ENCODE measurements at regions not wholly inside any gene's neighbourhood (a gene's known extent, or its start where the extent isn't known, plus 50 kb on each side); places are given as distances from the start of the nearest gene placed in this dataset.

GRCh38 chr20:52438326-52438963 is 246.9 kb upstream of the ZFP64 start:
- TF ChIP-seq CTCF (IDR thresholded peaks at IDR 0.05 in 2 of 3, conservative IDR thresholded peaks at IDR 0.05 in 1 of 3; ENCODE audit: borderline replicate concordance in 1 of 3, insufficient read depth in 1 of 3, low read depth in 2 of 3, low read length in 2 of 3) (no peak), POLR2A (IDR thresholded peaks at IDR 0.05; ENCODE audit: borderline replicate concordance, extremely low read depth, insufficient read depth, insufficient read length) (no peak), POLR2AphosphoS5 (IDR thresholded peaks at IDR 0.05; ENCODE audit: low read depth, low read length) (no peak), JUND (IDR thresholded peaks at IDR 0.05) (no peak), MAX (IDR thresholded peaks at IDR 0.05) (no peak), EZH2 (IDR thresholded peaks at IDR 0.05) (no peak), RAD21 (IDR thresholded peaks at IDR 0.05; ENCODE audit: low read depth) (no peak), TCF7L2 (IDR thresholded peaks at IDR 0.05; ENCODE audit: borderline replicate concordance, extremely low read depth, insufficient read depth, insufficient read length) (no peak)

Data from HCT116 (cell line).